NOMO-1 treated with DMSO at 0.1 percent for 48 hours (cell line): ENCODE measurements at regions not wholly inside any gene's neighbourhood (a gene's known extent, or its start where the extent isn't known, plus 50 kb on each side); places are given as distances from the start of the nearest gene placed in this dataset.
A peak's percentile ranks its signal among the peaks of the same experiment; 100 is the strongest.
"Not testable (repeated sequence)": the region's sequence is repeated elsewhere in the genome, so short reads cannot be mapped to it uniquely, and the experiment has no call there.

Source experiments
- DNase-seq: peaks from one replicate; lab custom pipeline; 2025; ENCODE audit not compliant: unreplicated experiment; lab: John Stamatoyannopoulos, UW

GRCh38 chr18:30713299-30713698 lies 329.2 kb downstream of the DSC3 start:
- DNase-seq, result no peak

- peak; percentile 77 for DNase-seq
These were observed 330.2 kb downstream of the DSC3 start for GRCh38 chr18:30712383-30712782.

GRCh38 chr18:30709595-30709994 lies 332.9 kb downstream of the DSC3 start:
- no peak for DNase-seq

- DNase-seq, result no peak
These were observed 336.6 kb downstream of the DSC3 start for GRCh38 chr18:30705943-30706342.

- no peak for DNase-seq
These were observed 344.0 kb downstream of the DSC3 start for GRCh38 chr18:30698571-30698970.

- no peak for DNase-seq
These were observed 346.3 kb downstream of the DSC3 start for GRCh38 chr18:30696201-30696600.

GRCh38 chr18:30694773-30695172 lies 347.8 kb downstream of the DSC3 start:
- DNase-seq, result no peak

- DNase-seq, result no peak
These were observed 353.3 kb downstream of the DSC3 start for GRCh38 chr18:30689216-30689615.

GRCh38 chr18:30687501-30687900 lies 355.0 kb downstream of the DSC3 start:
- no peak for DNase-seq

GRCh38 chr18:30684825-30685481 lies 357.6 kb downstream of the DSC3 start:
- no peak for DNase-seq

- no peak for DNase-seq
These were observed 358.7 kb downstream of the DSC3 start for GRCh38 chr18:30683836-30684235.

GRCh38 chr18:30682672-30683071 lies 359.9 kb downstream of the DSC3 start:
- no peak for DNase-seq

- DNase-seq, result no peak
These were observed 363.1 kb downstream of the DSC3 start for GRCh38 chr18:30679285-30679930.

GRCh38 chr18:30677813-30678212 lies 364.7 kb downstream of the DSC3 start:
- DNase-seq, result not testable (repeated sequence)

- no peak for DNase-seq
These were observed 366.5 kb downstream of the DSC3 start for GRCh38 chr18:30676053-30676480.

GRCh38 chr18:30675493-30675892 lies 367.0 kb downstream of the DSC3 start:
- no peak for DNase-seq

- no peak for DNase-seq
These were observed 367.5 kb downstream of the DSC3 start for GRCh38 chr18:30675072-30675471.

GRCh38 chr18:30674596-30674995 lies 367.9 kb downstream of the DSC3 start:
- DNase-seq, result no peak

- not testable (repeated sequence) for DNase-seq
These were observed 370.1 kb downstream of the DSC3 start for GRCh38 chr18:30672439-30672838.

GRCh38 chr18:30658306-30658705 lies 384.2 kb downstream of the DSC3 start:
- no peak for DNase-seq

GRCh38 chr18:30652387-30652786 lies 390.2 kb downstream of the DSC3 start:
- no peak for DNase-seq

- DNase-seq, result no peak
These were observed 392.0 kb downstream of the DSC3 start for GRCh38 chr18:30650499-30650898.

GRCh38 chr18:30644158-30644557 lies 398.4 kb downstream of the DSC3 start:
- no peak for DNase-seq
